ENCODE measurements at regions not wholly inside any gene's neighbourhood (a gene's known extent, or its start where the extent isn't known, plus 50 kb on each side); places are given as distances from the start of the nearest gene placed in this dataset.
"Not testable (repeated sequence)": the region's sequence is repeated elsewhere in the genome, so short reads cannot be mapped to it uniquely, and the experiment has no call there.

DNA sequence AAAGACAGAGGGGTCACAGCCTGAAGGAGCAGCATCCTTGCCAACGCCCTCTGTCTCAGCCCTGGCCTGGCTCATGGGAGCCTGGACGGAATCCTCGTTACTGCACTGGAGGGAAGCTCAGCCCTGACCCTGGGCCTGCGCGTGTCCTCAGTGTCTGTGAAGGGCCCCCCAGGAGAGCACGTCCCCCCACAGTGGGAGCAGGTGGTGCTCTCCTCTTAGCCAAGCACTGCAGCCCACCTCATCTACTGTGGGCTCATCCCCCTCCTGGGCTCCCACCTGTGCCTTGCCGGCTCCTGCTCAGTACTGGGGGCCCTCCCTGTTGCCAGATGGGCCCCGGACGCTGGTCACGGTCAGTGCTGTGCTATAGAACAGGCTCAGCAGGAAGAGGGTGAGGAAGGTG lies 177.7 kb downstream of the TMEM121 start:
- TF ChIP-seq, protein P1, sequence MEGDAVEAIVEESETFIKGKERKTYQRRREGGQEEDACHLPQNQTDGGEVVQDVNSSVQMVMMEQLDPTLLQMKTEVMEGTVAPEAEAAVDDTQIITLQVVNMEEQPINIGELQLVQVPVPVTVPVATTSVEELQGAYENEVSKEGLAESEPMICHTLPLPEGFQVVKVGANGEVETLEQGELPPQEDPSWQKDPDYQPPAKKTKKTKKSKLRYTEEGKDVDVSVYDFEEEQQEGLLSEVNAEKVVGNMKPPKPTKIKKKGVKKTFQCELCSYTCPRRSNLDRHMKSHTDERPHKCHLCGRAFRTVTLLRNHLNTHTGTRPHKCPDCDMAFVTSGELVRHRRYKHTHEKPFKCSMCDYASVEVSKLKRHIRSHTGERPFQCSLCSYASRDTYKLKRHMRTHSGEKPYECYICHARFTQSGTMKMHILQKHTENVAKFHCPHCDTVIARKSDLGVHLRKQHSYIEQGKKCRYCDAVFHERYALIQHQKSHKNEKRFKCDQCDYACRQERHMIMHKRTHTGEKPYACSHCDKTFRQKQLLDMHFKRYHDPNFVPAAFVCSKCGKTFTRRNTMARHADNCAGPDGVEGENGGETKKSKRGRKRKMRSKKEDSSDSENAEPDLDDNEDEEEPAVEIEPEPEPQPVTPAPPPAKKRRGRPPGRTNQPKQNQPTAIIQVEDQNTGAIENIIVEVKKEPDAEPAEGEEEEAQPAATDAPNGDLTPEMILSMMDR (IDR thresholded peaks at IDR 0.05), result not testable (repeated sequence)
- not testable (repeated sequence) for TF ChIP-seq POLR2A (IDR thresholded peaks at IDR 0.05)
